ENCODE measurements at regions not wholly inside any gene's neighbourhood (a gene's known extent, or its start where the extent isn't known, plus 50 kb on each side); places are given as distances from the start of the nearest gene placed in this dataset.

DNA sequence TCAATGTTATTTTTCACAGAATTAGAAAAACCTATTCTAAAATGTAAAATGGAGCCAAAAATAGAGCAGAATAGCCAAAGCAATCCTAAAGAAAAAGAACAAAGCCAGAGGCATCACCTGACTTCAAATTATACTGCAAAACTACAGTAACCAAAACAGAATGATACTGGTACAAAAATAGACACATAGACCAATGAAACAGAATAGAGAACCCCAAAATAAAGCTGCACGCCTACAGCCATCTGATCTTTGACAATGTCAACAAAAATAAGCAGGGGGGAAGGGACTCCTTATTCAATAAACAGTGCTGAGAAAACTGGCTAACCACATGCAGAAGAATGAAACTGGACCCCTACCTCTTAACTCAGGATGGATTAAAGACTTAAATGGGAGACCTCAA lies 65.8 kb upstream of the PDE4D start:
- TF ChIP-seq HNF4G (IDR thresholded peaks at IDR 0.05) = no peak
- no peak for TF ChIP-seq YY1 (IDR thresholded peaks at IDR 0.05)
- TF ChIP-seq, protein P1, sequence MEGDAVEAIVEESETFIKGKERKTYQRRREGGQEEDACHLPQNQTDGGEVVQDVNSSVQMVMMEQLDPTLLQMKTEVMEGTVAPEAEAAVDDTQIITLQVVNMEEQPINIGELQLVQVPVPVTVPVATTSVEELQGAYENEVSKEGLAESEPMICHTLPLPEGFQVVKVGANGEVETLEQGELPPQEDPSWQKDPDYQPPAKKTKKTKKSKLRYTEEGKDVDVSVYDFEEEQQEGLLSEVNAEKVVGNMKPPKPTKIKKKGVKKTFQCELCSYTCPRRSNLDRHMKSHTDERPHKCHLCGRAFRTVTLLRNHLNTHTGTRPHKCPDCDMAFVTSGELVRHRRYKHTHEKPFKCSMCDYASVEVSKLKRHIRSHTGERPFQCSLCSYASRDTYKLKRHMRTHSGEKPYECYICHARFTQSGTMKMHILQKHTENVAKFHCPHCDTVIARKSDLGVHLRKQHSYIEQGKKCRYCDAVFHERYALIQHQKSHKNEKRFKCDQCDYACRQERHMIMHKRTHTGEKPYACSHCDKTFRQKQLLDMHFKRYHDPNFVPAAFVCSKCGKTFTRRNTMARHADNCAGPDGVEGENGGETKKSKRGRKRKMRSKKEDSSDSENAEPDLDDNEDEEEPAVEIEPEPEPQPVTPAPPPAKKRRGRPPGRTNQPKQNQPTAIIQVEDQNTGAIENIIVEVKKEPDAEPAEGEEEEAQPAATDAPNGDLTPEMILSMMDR (IDR thresholded peaks at IDR 0.05; ENCODE audit: low read depth, low read length, missing input control) = no peak
- TF ChIP-seq SP1 (IDR thresholded peaks at IDR 0.05) = no peak
- TF ChIP-seq FOXA2 (IDR thresholded peaks at IDR 0.05) = no peak
- TF ChIP-seq, protein P2, sequence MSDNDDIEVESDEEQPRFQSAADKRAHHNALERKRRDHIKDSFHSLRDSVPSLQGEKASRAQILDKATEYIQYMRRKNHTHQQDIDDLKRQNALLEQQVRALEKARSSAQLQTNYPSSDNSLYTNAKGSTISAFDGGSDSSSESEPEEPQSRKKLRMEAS (IDR thresholded peaks at IDR 0.05) = no peak
- TF ChIP-seq EGR1 (IDR thresholded peaks at IDR 0.05; ENCODE audit: low read depth in 2 of 2) = no peak
- no peak for TF ChIP-seq RAD21 (IDR thresholded peaks at IDR 0.05)
- no peak for TF ChIP-seq RXRA (IDR thresholded peaks at IDR 0.05)
- TF ChIP-seq, protein P3, sequence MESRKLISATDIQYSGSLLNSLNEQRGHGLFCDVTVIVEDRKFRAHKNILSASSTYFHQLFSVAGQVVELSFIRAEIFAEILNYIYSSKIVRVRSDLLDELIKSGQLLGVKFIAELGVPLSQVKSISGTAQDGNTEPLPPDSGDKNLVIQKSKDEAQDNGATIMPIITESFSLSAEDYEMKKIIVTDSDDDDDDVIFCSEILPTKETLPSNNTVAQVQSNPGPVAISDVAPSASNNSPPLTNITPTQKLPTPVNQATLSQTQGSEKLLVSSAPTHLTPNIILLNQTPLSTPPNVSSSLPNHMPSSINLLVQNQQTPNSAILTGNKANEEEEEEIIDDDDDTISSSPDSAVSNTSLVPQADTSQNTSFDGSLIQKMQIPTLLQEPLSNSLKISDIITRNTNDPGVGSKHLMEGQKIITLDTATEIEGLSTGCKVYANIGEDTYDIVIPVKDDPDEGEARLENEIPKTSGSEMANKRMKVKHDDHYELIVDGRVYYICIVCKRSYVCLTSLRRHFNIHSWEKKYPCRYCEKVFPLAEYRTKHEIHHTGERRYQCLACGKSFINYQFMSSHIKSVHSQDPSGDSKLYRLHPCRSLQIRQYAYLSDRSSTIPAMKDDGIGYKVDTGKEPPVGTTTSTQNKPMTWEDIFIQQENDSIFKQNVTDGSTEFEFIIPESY (IDR thresholded peaks at IDR 0.05) = no peak

DNA sequence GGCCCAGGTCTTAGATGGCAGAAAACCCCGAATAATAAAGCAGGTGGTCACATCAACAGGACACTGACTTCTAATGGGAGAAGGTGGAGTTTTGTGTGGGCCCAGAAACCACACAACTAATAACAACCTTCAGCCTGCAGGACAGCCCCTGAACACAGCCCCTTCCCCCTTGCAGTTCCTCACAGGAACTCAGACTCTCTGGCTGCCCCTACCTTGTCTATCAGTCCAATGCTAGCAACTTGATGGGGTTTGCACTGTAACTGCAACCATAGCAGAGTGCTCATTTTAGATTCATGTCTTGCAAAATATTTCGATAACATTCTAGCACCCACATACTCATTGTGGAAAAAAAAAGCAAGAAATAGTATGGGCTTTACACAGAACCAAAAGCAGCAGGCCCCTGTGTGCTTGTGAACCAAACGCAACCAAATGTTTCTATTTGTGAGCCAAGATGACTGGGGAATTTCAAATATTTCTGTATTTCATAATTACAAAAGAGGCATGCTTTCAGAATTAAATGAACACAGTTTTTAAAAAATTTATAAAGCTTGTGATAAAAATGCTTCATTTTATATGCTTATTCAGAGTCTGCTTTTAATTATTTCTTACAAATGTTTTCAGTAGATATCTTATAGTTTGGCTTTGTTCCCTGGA lies 62.7 kb upstream of the PDE4D start:
- peaks cover 0 to 2% (median 0%) of the 10 kb centered on the region in 4 donors for H3K27me3 ChIP-seq (ENCODE audit: control insufficient read depth in 4 of 4, insufficient read depth in 4 of 4, low read length in 3 of 4)
- 85% methylated on average over 3 of the region's 3 CpGs for WGBS
- DNase-seq (ENCODE audit: low spot score) = no peak
- H3K27ac ChIP-seq (ENCODE audit: low read depth in 1 of 2, low read length in 2 of 2) = no peak overlapping the region
- H3K9me3 ChIP-seq (ENCODE audit: control insufficient read depth in 4 of 4, low read length in 3 of 4) = no peaks in the 10 kb centered on the region
- TF ChIP-seq FOXA2 (IDR thresholded peaks at IDR 0.05) = no peak
- TF ChIP-seq, protein P2 (IDR thresholded peaks at IDR 0.05) = no peak
- TF ChIP-seq, protein P4, sequence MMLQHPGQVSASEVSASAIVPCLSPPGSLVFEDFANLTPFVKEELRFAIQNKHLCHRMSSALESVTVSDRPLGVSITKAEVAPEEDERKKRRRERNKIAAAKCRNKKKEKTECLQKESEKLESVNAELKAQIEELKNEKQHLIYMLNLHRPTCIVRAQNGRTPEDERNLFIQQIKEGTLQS (IDR thresholded peaks at IDR 0.05) = no peak
- TF ChIP-seq, protein P3 (IDR thresholded peaks at IDR 0.05) = no peak
- H3K4me3 ChIP-seq (ENCODE audit: low read depth in 1 of 3, low read length in 3 of 3) = no peak overlapping the region
- H3K36me3 ChIP-seq (ENCODE audit: control insufficient read depth in 4 of 4, insufficient read depth in 3 of 4, low read depth in 1 of 4, low read length in 3 of 4) = no peaks in the 10 kb centered on the region
- H3K9ac ChIP-seq (ENCODE audit: low read depth in 1 of 2, low read length in 2 of 2) = no peak overlapping the region
- H3K4me1 ChIP-seq (ENCODE audit: control insufficient read depth in 4 of 4, insufficient read depth in 4 of 4, low read length in 3 of 4) = no peaks in the 10 kb centered on the region

More for the DNA sequence above, 65.8 kb upstream of the PDE4D start:
- H3K9me3 ChIP-seq (ENCODE audit: control insufficient read depth in 4 of 4, low read length in 3 of 4) = no peaks in the 10 kb centered on the region
- no peak for DNase-seq (ENCODE audit: low spot score)
- H3K36me3 ChIP-seq (ENCODE audit: control insufficient read depth in 4 of 4, insufficient read depth in 3 of 4, low read depth in 1 of 4, low read length in 3 of 4) = no peaks in the 10 kb centered on the region
- no peaks in the 10 kb centered on the region for H3K4me1 ChIP-seq (ENCODE audit: control insufficient read depth in 4 of 4, insufficient read depth in 4 of 4, low read length in 3 of 4)
- H3K27me3 ChIP-seq (ENCODE audit: control insufficient read depth in 4 of 4, insufficient read depth in 4 of 4, low read length in 3 of 4) = no peaks in the 10 kb centered on the region
- no peak overlapping the region for H3K27ac ChIP-seq (ENCODE audit: low read depth in 1 of 2, low read length in 2 of 2)
- H3K9ac ChIP-seq (ENCODE audit: low read depth in 1 of 2, low read length in 2 of 2) = no peak overlapping the region
- 53% methylated on average over 1 of the region's 1 CpG for WGBS
- no peak overlapping the region for H3K4me3 ChIP-seq (ENCODE audit: low read depth in 1 of 3, low read length in 3 of 3)

All from liver (tissue), 8 donors.